Gastrocnemius medialis (tissue), 4 donors: ENCODE measurements at regions not wholly inside any gene's neighbourhood (a gene's known extent, or its start where the extent isn't known, plus 50 kb on each side); places are given as distances from the start of the nearest gene placed in this dataset.

ENCODE experiments used
- ATAC-seq, 2 donors: fragments of 150-250 bp; one replicate each; pipeline ENCODE4 v1.9.1; 2016
- DNase-seq, 2 donors: peaks; one replicate each; pipeline ENCODE4 v3.0.0-alpha.2; 2019
- H3K27ac ChIP-seq, 4 donors: fragments of 200-600 bp; sonication (generic); 1 replicate in 1 of 4; 2 replicates in 3 of 4; pipeline ENCODE4 v1.5.1; 2016 to 2018; ENCODE audit warnings: mild to moderate bottlenecking in 2 of 4, moderate library complexity in 1 of 4
- H3K27me3 ChIP-seq, 3 donors: fragments of 200-600 bp; sonication (generic) in 2 of 3; 1 replicate in 1 of 3; 2 replicates in 2 of 3; pipeline versions ENCODE4 v1.5.1 to v1.6.0; 2016 to 2019; ENCODE audit warnings: mild to moderate bottlenecking in 1 of 3, moderate library complexity in 1 of 3
- H3K36me3 ChIP-seq, 2 donors: fragments of 200-600 bp; sonication (generic) in 1 of 2; one replicate each; pipeline ENCODE4 v1.5.1; 2017 to 2018
- H3K4me1 ChIP-seq, 2 donors: fragments of 200-600 bp; sonication (generic) in 1 of 2; one replicate each; pipeline ENCODE4 v1.5.1; 2016 to 2017; ENCODE audit warnings: mild to moderate bottlenecking in 2 of 2
- H3K4me3 ChIP-seq, 4 donors: fragments of 200-600 bp; sonication (generic) in 3 of 4; 1 replicate in 1 of 4; 2 replicates in 3 of 4; pipeline ENCODE4 v1.5.1; 2016 to 2019; ENCODE audit warnings: mild to moderate bottlenecking in 2 of 4
- H3K9me3 ChIP-seq, 3 donors: fragments of 200-600 bp; sonication (generic) in 2 of 3; 1 replicate in 1 of 3; 2 replicates in 2 of 3; pipeline ENCODE4 v1.5.1; 2016 to 2019
- CTCF ChIP-seq, 5 experiments: fragments of 450-650 bp in 3 of 5; fragments of 200-600 bp in 2 of 5; sonication (generic) in 2 of 5; IDR thresholded peaks in 4 of 5; conservative IDR thresholded peaks in 1 of 5; 1 replicate in 4 of 5; 2 replicates in 1 of 5; pipeline ENCODE4 v1.5.1; 2016 to 2019; ENCODE audit warnings: antibody characterized with exemption in 5 of 5, mild to moderate bottlenecking in 3 of 5, moderate library complexity in 3 of 5
- POLR2A ChIP-seq, 2 donors: fragments of 450-650 bp; IDR thresholded peaks; one replicate each; pipeline ENCODE4 v1.6.1; 2017; ENCODE audit warnings: antibody characterized with exemption in 2 of 2, mild to moderate bottlenecking in 2 of 2, moderate library complexity in 2 of 2
- in situ Hi-C, 4 donors: fragments of 200-750 bp; cut with MboI; loops; one replicate each; pipeline versions ENCODE4 v1.15.0 to v1.8.0; 2017; ENCODE audit warnings: low sequenced_read_pairs in 4 of 4
- intact Hi-C: fragments of 100-400 bp; cut with DNase I; formaldehyde crosslinking; loops from one replicate; pipeline ENCODE4 v1.15.1; 2023; ENCODE audit warnings: low total_unique reads

GRCh38 chr4:175871774-175872405, 59.8 kb upstream of the GPM6A start:
- intact Hi-C loops: no loop called here
- Histone ChIP-seq H3K36me3 (no peaks in the 10 kb centered on the region), H3K4me1 (no peaks in the 10 kb centered on the region), H3K9me3 (no peaks in the 10 kb centered on the region), H3K27ac (no peak overlapping the region), H3K27me3 (no peaks in the 10 kb centered on the region), H3K4me3 (no peak overlapping the region)
- ATAC-seq: no peak
- no peak for TF ChIP-seq POLR2A (IDR thresholded peaks at IDR 0.05)
- TF ChIP-seq CTCF (IDR thresholded peaks at IDR 0.05 in 4 of 5, conservative IDR thresholded peaks at IDR 0.05 in 1 of 5): no peak
- no peak for DNase-seq
- in situ Hi-C loops: no loop called here

GRCh38 chr4:175873707-175874106, 61.6 kb upstream of the GPM6A start:
- ATAC-seq: no peak
- in situ Hi-C loops: no loop called here

GRCh38 chr4:175874306-175874705, 62.2 kb upstream of the GPM6A start:
- Histone ChIP-seq H3K36me3 (no peaks in the 10 kb centered on the region), H3K9me3 (no peaks in the 10 kb centered on the region), H3K27me3 (no peaks in the 10 kb centered on the region), H3K4me1 (no peaks in the 10 kb centered on the region), H3K27ac (no peak overlapping the region), H3K4me3 (no peak overlapping the region)
- in situ Hi-C loops (no loop called here), intact Hi-C loops (no loop called here)
- no peak for ATAC-seq
- DNase-seq: no peak
- TF ChIP-seq POLR2A (IDR thresholded peaks at IDR 0.05) (no peak), CTCF (IDR thresholded peaks at IDR 0.05 in 4 of 5, conservative IDR thresholded peaks at IDR 0.05 in 1 of 5) (no peak)

More at GRCh38 chr4:175873707-175874106, 61.6 kb upstream of the GPM6A start:
- Histone ChIP-seq H3K36me3 (no peaks in the 10 kb centered on the region), H3K4me3 (no peak overlapping the region), H3K27ac (no peak overlapping the region), H3K9me3 (no peaks in the 10 kb centered on the region), H3K27me3 (no peaks in the 10 kb centered on the region), H3K4me1 (no peaks in the 10 kb centered on the region)
- intact Hi-C loops: no loop called here
- TF ChIP-seq CTCF (IDR thresholded peaks at IDR 0.05 in 4 of 5, conservative IDR thresholded peaks at IDR 0.05 in 1 of 5) (no peak), POLR2A (IDR thresholded peaks at IDR 0.05) (no peak)
- no peak for DNase-seq

- no peaks in the 10 kb centered on the region for H3K4me1 ChIP-seq
- intact Hi-C loops (no loop called here), in situ Hi-C loops (loop anchor here in 1 of 4 donors (25.0 kb wide), 1 partner anchor 314 kb away; no protein-coding TSS in a partner anchor)
- H3K9me3 ChIP-seq: no peaks in the 10 kb centered on the region
- H3K27ac ChIP-seq: no peak overlapping the region
- ATAC-seq (no peak), DNase-seq (no peak)
- H3K27me3 ChIP-seq: no peaks in the 10 kb centered on the region
- TF ChIP-seq CTCF (IDR thresholded peaks at IDR 0.05 in 4 of 5, conservative IDR thresholded peaks at IDR 0.05 in 1 of 5): no peak
- no peak for TF ChIP-seq POLR2A (IDR thresholded peaks at IDR 0.05)
- H3K36me3 ChIP-seq: no peaks in the 10 kb centered on the region
- no peak overlapping the region for H3K4me3 ChIP-seq
Observed at GRCh38 chr4:175875993-175876771, 64.1 kb upstream of the GPM6A start.
